ENCODE measurements at regions not wholly inside any gene's neighbourhood (a gene's known extent, or its start where the extent isn't known, plus 50 kb on each side); places are given as distances from the start of the nearest gene placed in this dataset.

GRCh38 chr1:83746234-83746633 lies 252.7 kb downstream of the TTLL7 start:
- peak in 1 of 3 donors; percentile 37 for DNase-seq
- TF ChIP-seq CTCF (IDR thresholded peaks at IDR 0.05) (no peak), POLR2A (IDR thresholded peaks at IDR 0.05) (no peak)
- Histone ChIP-seq H3K4me3 (no peak overlapping the region), H3K36me3 (no peaks in the 10 kb centered on the region), H3K27ac (peak overlapping the region in 1 of 4 donors; percentile 44), H3K9me3 (no peaks in the 10 kb centered on the region), H3K27me3 (no peaks in the 10 kb centered on the region), H3K4me1 (no peaks in the 10 kb centered on the region)

GRCh38 chr1:83742446-83742845 lies 256.5 kb downstream of the TTLL7 start:
- no peaks in the 10 kb centered on the region for H3K4me1 ChIP-seq
- no peak for DNase-seq
- no peaks in the 10 kb centered on the region for H3K27me3 ChIP-seq
- no peak for TF ChIP-seq CTCF (IDR thresholded peaks at IDR 0.05)
- TF ChIP-seq POLR2A (IDR thresholded peaks at IDR 0.05) = no peak
- H3K9me3 ChIP-seq = no peaks in the 10 kb centered on the region
- no peak overlapping the region for H3K4me3 ChIP-seq
- no peak overlapping the region for H3K27ac ChIP-seq
- H3K36me3 ChIP-seq = no peaks in the 10 kb centered on the region

GRCh38 chr1:83741770-83742169 lies 257.2 kb downstream of the TTLL7 start:
- Histone ChIP-seq H3K4me1 (no peaks in the 10 kb centered on the region), H3K27ac (no peak overlapping the region), H3K36me3 (no peaks in the 10 kb centered on the region), H3K27me3 (no peaks in the 10 kb centered on the region), H3K9me3 (no peaks in the 10 kb centered on the region), H3K4me3 (no peak overlapping the region)
- TF ChIP-seq CTCF (IDR thresholded peaks at IDR 0.05) (no peak), POLR2A (IDR thresholded peaks at IDR 0.05) (no peak)
- DNase-seq = no peak

- Histone ChIP-seq H3K27ac (no peak overlapping the region), H3K4me1 (no peaks in the 10 kb centered on the region), H3K27me3 (no peaks in the 10 kb centered on the region), H3K4me3 (no peak overlapping the region), H3K9me3 (no peaks in the 10 kb centered on the region), H3K36me3 (no peaks in the 10 kb centered on the region)
- TF ChIP-seq CTCF (IDR thresholded peaks at IDR 0.05) (no peak), POLR2A (IDR thresholded peaks at IDR 0.05) (no peak)
- no peak for DNase-seq
These were observed 257.6 kb downstream of the TTLL7 start for GRCh38 chr1:83741348-83741747.

- no peak overlapping the region for H3K4me3 ChIP-seq
- H3K9me3 ChIP-seq = no peaks in the 10 kb centered on the region
- no peaks in the 10 kb centered on the region for H3K4me1 ChIP-seq
- no peaks in the 10 kb centered on the region for H3K27me3 ChIP-seq
- H3K27ac ChIP-seq = no peak overlapping the region
- TF ChIP-seq CTCF (IDR thresholded peaks at IDR 0.05) (no peak), POLR2A (IDR thresholded peaks at IDR 0.05) (no peak)
- H3K36me3 ChIP-seq = no peaks in the 10 kb centered on the region
- DNase-seq = no peak
These were observed 263.4 kb downstream of the TTLL7 start for GRCh38 chr1:83735526-83735925.

GRCh38 chr1:83734420-83734819 lies 264.5 kb downstream of the TTLL7 start:
- no peak overlapping the region for H3K27ac ChIP-seq

More at GRCh38 chr1:83734420-83734819, 264.5 kb downstream of the TTLL7 start:
- Histone ChIP-seq H3K4me3 (no peak overlapping the region), H3K4me1 (no peaks in the 10 kb centered on the region), H3K9me3 (no peaks in the 10 kb centered on the region), H3K36me3 (no peaks in the 10 kb centered on the region), H3K27me3 (no peaks in the 10 kb centered on the region)
- DNase-seq = no peak
- TF ChIP-seq CTCF (IDR thresholded peaks at IDR 0.05) = no peak
- no peak for TF ChIP-seq POLR2A (IDR thresholded peaks at IDR 0.05)

Measured in Peyer's patch (tissue), 4 donors.